Liver (tissue), 8 donors: ENCODE measurements at regions not wholly inside any gene's neighbourhood (a gene's known extent, or its start where the extent isn't known, plus 50 kb on each side); places are given as distances from the start of the nearest gene placed in this dataset.

ENCODE experiments used
- DNase-seq: peaks from one replicate; pipeline ENCODE4 v3.0.0-alpha.2; 2017; ENCODE audit warnings: low spot score
- H3K27ac ChIP-seq, 2 donors: one replicate each; pipeline ENCODE4 v1.7.0; 2013; ENCODE audit warnings: inconsistent platforms in 2 of 2, low read length in 2 of 2, control low read depth in 1 of 2, low read depth in 1 of 2, mild to moderate bottlenecking in 1 of 2
- H3K27me3 ChIP-seq, 4 donors: one replicate each; pipeline versions ENCODE4 v1.6.1 to v1.7.0; 2013; ENCODE audit warnings: low read length in 3 of 4, inconsistent platforms in 1 of 4, mild to moderate bottlenecking in 1 of 4, moderate library complexity in 1 of 4; ENCODE audit not compliant: control insufficient read depth in 4 of 4, insufficient read depth in 4 of 4
- H3K36me3 ChIP-seq, 4 donors: one replicate each; pipeline versions ENCODE4 v1.6.1 to v1.7.0; 2013; ENCODE audit warnings: low read length in 3 of 4, mild to moderate bottlenecking in 3 of 4, low read depth in 1 of 4, moderate library complexity in 1 of 4; ENCODE audit not compliant: control insufficient read depth in 4 of 4, insufficient read depth in 3 of 4
- H3K4me1 ChIP-seq, 4 donors: one replicate each; pipeline versions ENCODE4 v1.6.1 to v1.7.0; 2013; ENCODE audit warnings: low read length in 3 of 4, mild to moderate bottlenecking in 3 of 4, moderate library complexity in 1 of 4; ENCODE audit not compliant: control insufficient read depth in 4 of 4, insufficient read depth in 4 of 4
- H3K4me3 ChIP-seq, 3 donors: one replicate each; pipeline versions ENCODE4 v1.6.1 to v1.7.0; 2013; ENCODE audit warnings: low read length in 3 of 3, control low read depth in 1 of 3, low read depth in 1 of 3, mild to moderate bottlenecking in 1 of 3
- H3K9ac ChIP-seq, 2 donors: one replicate each; pipeline ENCODE4 v1.7.0; 2013; ENCODE audit warnings: low read length in 2 of 2, mild to moderate bottlenecking in 2 of 2, moderate library complexity in 2 of 2, control low read depth in 1 of 2, low read depth in 1 of 2
- H3K9me3 ChIP-seq, 4 donors: one replicate each; pipeline versions ENCODE4 v1.6.1 to v1.7.0; 2013; ENCODE audit warnings: low read length in 3 of 4; ENCODE audit not compliant: control insufficient read depth in 4 of 4
- EGR1 ChIP-seq, 2 donors: IDR thresholded peaks; 2 replicates each; pipeline ENCODE4 v1.6.1; 2016 to 2018; ENCODE audit warnings: antibody characterized with exemption in 2 of 2, low read depth in 2 of 2
- FOXA1 ChIP-seq: IDR thresholded peaks from 2 replicates; pipeline ENCODE4 v1.6.1; 2016; ENCODE audit warnings: antibody characterized with exemption
- FOXA2 ChIP-seq: IDR thresholded peaks from 2 replicates; pipeline ENCODE4 v1.6.1; 2016; ENCODE audit warnings: antibody characterized with exemption
- GABPA ChIP-seq, 2 donors: IDR thresholded peaks in 1 of 2; conservative IDR thresholded peaks in 1 of 2; 2 replicates each; pipeline ENCODE4 v1.6.1; 2016; ENCODE audit warnings: antibody characterized with exemption in 2 of 2, mild to moderate bottlenecking in 1 of 2, moderate library complexity in 1 of 2
- HNF4A ChIP-seq, 2 donors: conservative IDR thresholded peaks; 2 replicates each; pipeline ENCODE4 v1.6.1; 2016; ENCODE audit warnings: antibody characterized with exemption in 2 of 2, mild to moderate bottlenecking in 2 of 2
- HNF4G ChIP-seq: IDR thresholded peaks from 2 replicates; pipeline ENCODE4 v1.6.1; 2016; ENCODE audit warnings: antibody characterized with exemption
- JUND ChIP-seq, 2 donors: IDR thresholded peaks; 2 replicates each; pipeline ENCODE4 v1.6.1; 2016; ENCODE audit warnings: antibody characterized with exemption in 2 of 2
- NR2F2 ChIP-seq: IDR thresholded peaks from 2 replicates; pipeline ENCODE4 v1.6.1; 2016; ENCODE audit warnings: antibody characterized with exemption
- RAD21 ChIP-seq, 2 donors: IDR thresholded peaks; 2 replicates each; pipeline ENCODE4 v1.6.1; 2016; ENCODE audit warnings: antibody characterized with exemption in 2 of 2, mild to moderate bottlenecking in 2 of 2
- RXRA ChIP-seq, 2 donors: IDR thresholded peaks; 2 replicates each; pipeline ENCODE4 v1.6.1; 2017 to 2018; ENCODE audit warnings: antibody characterized with exemption in 2 of 2, mild to moderate bottlenecking in 1 of 2
- SP1 ChIP-seq: IDR thresholded peaks from 2 replicates; pipeline ENCODE4 v1.6.1; 2018; ENCODE audit warnings: antibody characterized with exemption, mild to moderate bottlenecking
- TAF1 ChIP-seq: conservative IDR thresholded peaks from 2 replicates; pipeline ENCODE4 v1.6.1; 2016; ENCODE audit warnings: antibody characterized with exemption, mild to moderate bottlenecking
- YY1 ChIP-seq: IDR thresholded peaks from 2 replicates; pipeline ENCODE4 v1.6.1; 2016; ENCODE audit warnings: antibody characterized with exemption, mild to moderate bottlenecking
- WGBS: extraction: QIAGEN DNeasy Blood & Tissue Kit; methylation state at CpG from one replicate; pipeline ENCODE4 v1.1.7; 2013; 5-methylcytosine and 5-hydroxymethylcytosine counted together
- TF ChIP-seq, protein P1 (sequence below): fragments of 150-350 bp; IDR thresholded peaks from 2 replicates; pipeline ENCODE4 v1.5.1; 2017; ENCODE audit warnings: improper control_type of control experiment, low read depth, low read length; ENCODE audit not compliant: missing input control
- TF ChIP-seq, protein P2 (sequence below): IDR thresholded peaks from 2 replicates; pipeline ENCODE4 v1.6.1; 2016; ENCODE audit warnings: antibody characterized with exemption
- TF ChIP-seq, protein P3 (sequence below): IDR thresholded peaks from 2 replicates; pipeline ENCODE4 v1.6.1; 2016; ENCODE audit warnings: antibody characterized with exemption, mild to moderate bottlenecking
- TF ChIP-seq, protein P4 (sequence below): IDR thresholded peaks from 2 replicates; pipeline ENCODE4 v1.6.1; 2016; ENCODE audit warnings: antibody characterized with exemption
- TF ChIP-seq, protein P5 (sequence below): IDR thresholded peaks from 2 replicates; pipeline ENCODE4 v1.6.1; 2016; ENCODE audit warnings: antibody characterized with exemption
- donor health status: healthy.
- donor health status: healthy.
- donor health status: healthy.
- donor health status: healthy.
- donor health status: healthy.

DNA sequence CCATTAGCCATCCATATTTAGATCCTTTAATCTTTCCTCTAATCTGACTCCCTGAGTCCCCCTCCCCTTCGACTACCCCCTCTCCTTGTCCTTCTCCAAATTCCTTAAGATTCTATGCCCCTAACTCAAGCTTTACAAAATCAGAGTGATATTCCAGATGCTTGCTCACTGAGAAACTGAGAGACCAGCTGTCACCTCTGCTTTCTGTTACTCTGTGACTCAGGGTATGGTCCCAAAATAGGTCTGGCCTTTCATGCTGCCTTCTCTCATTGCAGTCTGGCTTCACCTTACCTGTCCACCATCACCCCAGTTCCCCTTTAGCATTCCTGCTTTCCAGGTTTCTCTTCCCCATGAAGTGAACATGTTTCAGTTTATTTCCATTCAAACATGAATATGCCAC is 383.3 kb upstream of the SLC30A5 start:
- no peaks in the 10 kb centered on the region for H3K27me3 ChIP-seq
- TF ChIP-seq HNF4G (no peak), FOXA1 (no peak), NR2F2 (no peak), YY1 (no peak), JUND (IDR thresholded peaks at IDR 0.05) (no peak), SP1 (no peak), RAD21 (IDR thresholded peaks at IDR 0.05) (no peak), EGR1 (IDR thresholded peaks at IDR 0.05; ENCODE audit: low read depth in 2 of 2) (no peak), RXRA (IDR thresholded peaks at IDR 0.05) (no peak), HNF4A (conservative IDR thresholded peaks at IDR 0.05) (no peak), FOXA2 (no peak), GABPA (IDR thresholded peaks at IDR 0.05 in 1 of 2, conservative IDR thresholded peaks at IDR 0.05 in 1 of 2) (no peak), TAF1 (no peak)
- TF ChIP-seq, protein P1, sequence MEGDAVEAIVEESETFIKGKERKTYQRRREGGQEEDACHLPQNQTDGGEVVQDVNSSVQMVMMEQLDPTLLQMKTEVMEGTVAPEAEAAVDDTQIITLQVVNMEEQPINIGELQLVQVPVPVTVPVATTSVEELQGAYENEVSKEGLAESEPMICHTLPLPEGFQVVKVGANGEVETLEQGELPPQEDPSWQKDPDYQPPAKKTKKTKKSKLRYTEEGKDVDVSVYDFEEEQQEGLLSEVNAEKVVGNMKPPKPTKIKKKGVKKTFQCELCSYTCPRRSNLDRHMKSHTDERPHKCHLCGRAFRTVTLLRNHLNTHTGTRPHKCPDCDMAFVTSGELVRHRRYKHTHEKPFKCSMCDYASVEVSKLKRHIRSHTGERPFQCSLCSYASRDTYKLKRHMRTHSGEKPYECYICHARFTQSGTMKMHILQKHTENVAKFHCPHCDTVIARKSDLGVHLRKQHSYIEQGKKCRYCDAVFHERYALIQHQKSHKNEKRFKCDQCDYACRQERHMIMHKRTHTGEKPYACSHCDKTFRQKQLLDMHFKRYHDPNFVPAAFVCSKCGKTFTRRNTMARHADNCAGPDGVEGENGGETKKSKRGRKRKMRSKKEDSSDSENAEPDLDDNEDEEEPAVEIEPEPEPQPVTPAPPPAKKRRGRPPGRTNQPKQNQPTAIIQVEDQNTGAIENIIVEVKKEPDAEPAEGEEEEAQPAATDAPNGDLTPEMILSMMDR, result no peak
- TF ChIP-seq, protein P2, sequence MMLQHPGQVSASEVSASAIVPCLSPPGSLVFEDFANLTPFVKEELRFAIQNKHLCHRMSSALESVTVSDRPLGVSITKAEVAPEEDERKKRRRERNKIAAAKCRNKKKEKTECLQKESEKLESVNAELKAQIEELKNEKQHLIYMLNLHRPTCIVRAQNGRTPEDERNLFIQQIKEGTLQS, result no peak
- TF ChIP-seq, protein P3, sequence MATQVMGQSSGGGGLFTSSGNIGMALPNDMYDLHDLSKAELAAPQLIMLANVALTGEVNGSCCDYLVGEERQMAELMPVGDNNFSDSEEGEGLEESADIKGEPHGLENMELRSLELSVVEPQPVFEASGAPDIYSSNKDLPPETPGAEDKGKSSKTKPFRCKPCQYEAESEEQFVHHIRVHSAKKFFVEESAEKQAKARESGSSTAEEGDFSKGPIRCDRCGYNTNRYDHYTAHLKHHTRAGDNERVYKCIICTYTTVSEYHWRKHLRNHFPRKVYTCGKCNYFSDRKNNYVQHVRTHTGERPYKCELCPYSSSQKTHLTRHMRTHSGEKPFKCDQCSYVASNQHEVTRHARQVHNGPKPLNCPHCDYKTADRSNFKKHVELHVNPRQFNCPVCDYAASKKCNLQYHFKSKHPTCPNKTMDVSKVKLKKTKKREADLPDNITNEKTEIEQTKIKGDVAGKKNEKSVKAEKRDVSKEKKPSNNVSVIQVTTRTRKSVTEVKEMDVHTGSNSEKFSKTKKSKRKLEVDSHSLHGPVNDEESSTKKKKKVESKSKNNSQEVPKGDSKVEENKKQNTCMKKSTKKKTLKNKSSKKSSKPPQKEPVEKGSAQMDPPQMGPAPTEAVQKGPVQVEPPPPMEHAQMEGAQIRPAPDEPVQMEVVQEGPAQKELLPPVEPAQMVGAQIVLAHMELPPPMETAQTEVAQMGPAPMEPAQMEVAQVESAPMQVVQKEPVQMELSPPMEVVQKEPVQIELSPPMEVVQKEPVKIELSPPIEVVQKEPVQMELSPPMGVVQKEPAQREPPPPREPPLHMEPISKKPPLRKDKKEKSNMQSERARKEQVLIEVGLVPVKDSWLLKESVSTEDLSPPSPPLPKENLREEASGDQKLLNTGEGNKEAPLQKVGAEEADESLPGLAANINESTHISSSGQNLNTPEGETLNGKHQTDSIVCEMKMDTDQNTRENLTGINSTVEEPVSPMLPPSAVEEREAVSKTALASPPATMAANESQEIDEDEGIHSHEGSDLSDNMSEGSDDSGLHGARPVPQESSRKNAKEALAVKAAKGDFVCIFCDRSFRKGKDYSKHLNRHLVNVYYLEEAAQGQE, result no peak
- TF ChIP-seq, protein P4, sequence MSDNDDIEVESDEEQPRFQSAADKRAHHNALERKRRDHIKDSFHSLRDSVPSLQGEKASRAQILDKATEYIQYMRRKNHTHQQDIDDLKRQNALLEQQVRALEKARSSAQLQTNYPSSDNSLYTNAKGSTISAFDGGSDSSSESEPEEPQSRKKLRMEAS, result no peak
- TF ChIP-seq, protein P5, sequence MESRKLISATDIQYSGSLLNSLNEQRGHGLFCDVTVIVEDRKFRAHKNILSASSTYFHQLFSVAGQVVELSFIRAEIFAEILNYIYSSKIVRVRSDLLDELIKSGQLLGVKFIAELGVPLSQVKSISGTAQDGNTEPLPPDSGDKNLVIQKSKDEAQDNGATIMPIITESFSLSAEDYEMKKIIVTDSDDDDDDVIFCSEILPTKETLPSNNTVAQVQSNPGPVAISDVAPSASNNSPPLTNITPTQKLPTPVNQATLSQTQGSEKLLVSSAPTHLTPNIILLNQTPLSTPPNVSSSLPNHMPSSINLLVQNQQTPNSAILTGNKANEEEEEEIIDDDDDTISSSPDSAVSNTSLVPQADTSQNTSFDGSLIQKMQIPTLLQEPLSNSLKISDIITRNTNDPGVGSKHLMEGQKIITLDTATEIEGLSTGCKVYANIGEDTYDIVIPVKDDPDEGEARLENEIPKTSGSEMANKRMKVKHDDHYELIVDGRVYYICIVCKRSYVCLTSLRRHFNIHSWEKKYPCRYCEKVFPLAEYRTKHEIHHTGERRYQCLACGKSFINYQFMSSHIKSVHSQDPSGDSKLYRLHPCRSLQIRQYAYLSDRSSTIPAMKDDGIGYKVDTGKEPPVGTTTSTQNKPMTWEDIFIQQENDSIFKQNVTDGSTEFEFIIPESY, result no peak
- no peaks in the 10 kb centered on the region for H3K9me3 ChIP-seq
- no peak overlapping the region for H3K27ac ChIP-seq
- H3K4me3 ChIP-seq, result no peak overlapping the region
- H3K36me3 ChIP-seq, result peaks cover 0 to 23% (median 12%) of the 10 kb centered on the region in 4 donors
- 84% methylated on average over 1 of the region's 1 CpG for WGBS
- DNase-seq, result no peak
- H3K9ac ChIP-seq, result no peak overlapping the region
- H3K4me1 ChIP-seq, result no peaks in the 10 kb centered on the region
